Activated CD4-positive, alpha-beta memory T cell treated with anti-CD3 and anti-CD28 coated beads for 36 hours (primary cell): ENCODE measurements at regions not wholly inside any gene's neighbourhood (a gene's known extent, or its start where the extent isn't known, plus 50 kb on each side); places are given as distances from the start of the nearest gene placed in this dataset.

Experiments
- CTCF ChIA-PET: fragments of 350-600 bp; sonication (Branson Sonifier 250); formaldehyde crosslinking; loops from one replicate; lab custom pipeline; 2021; ENCODE audit warnings: antibody characterized with exemption, inconsistent platforms; lab: Charles Lee
- POLR2A ChIA-PET: fragments of 350-600 bp; sonication (Branson Sonifier 250); formaldehyde crosslinking; loops from one replicate; lab custom pipeline; 2021; ENCODE audit warnings: antibody characterized with exemption; lab: Charles Lee
- DNase-seq: peaks from one replicate; pipeline ENCODE4 v3.0.0-alpha.2; 2020
- H3K27ac Mint-ChIP-seq: one replicate; pipeline ENCODE4 v1.8.0; 2021; ENCODE audit warnings: mixed read lengths
- H3K27me3 Mint-ChIP-seq: one replicate; pipeline ENCODE4 v1.8.0; 2021; ENCODE audit warnings: mixed read lengths
- H3K36me3 Mint-ChIP-seq: one replicate; pipeline ENCODE4 v1.8.0; 2021; ENCODE audit warnings: mixed read lengths
- H3K4me1 Mint-ChIP-seq: one replicate; pipeline ENCODE4 v1.8.0; 2021; ENCODE audit warnings: low read depth, mixed read lengths
- H3K4me3 Mint-ChIP-seq: one replicate; pipeline ENCODE4 v1.8.0; 2021; ENCODE audit warnings: mild to moderate bottlenecking, mixed read lengths
- H3K9me3 Mint-ChIP-seq: one replicate; pipeline ENCODE4 v1.8.0; 2021; ENCODE audit warnings: mixed read lengths
- intact Hi-C: fragments of 100-400 bp; cut with micrococcal nuclease; formaldehyde crosslinking; loops from one replicate; pipeline ENCODE4 v1.15.1; 2023

DNA sequence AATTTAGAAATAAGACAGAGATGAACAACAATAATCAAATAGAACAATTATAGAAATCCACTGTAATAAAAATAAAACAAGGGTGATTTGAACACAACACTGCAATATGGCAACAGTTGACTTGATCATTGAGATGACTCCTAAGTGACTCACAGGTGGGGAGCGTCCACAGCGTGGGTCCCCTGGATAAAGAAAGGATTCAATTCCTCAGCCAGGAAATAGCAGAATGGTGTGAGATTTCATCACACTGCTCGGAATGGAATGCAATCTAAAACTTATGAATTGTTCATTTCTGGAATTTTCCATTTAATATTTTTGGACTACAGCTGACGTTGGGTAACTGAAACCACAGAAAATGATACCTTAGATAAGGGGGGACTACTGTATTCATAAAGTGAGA lies 82.0 kb downstream of the CNTN3 start:
- no peak overlapping the region for H3K27ac Mint-ChIP-seq
- H3K9me3 Mint-ChIP-seq, result peaks cover 18% of the 10 kb centered on the region
- H3K27me3 Mint-ChIP-seq, result no peaks in the 10 kb centered on the region
- intact Hi-C loops, result no loop called here
- no peaks in the 10 kb centered on the region for H3K36me3 Mint-ChIP-seq
- CTCF ChIA-PET, result no interaction called here
- POLR2A ChIA-PET, result no interaction called here
- no peak for DNase-seq
- H3K4me1 Mint-ChIP-seq, result no peaks in the 10 kb centered on the region
- no peak overlapping the region for H3K4me3 Mint-ChIP-seq

DNA sequence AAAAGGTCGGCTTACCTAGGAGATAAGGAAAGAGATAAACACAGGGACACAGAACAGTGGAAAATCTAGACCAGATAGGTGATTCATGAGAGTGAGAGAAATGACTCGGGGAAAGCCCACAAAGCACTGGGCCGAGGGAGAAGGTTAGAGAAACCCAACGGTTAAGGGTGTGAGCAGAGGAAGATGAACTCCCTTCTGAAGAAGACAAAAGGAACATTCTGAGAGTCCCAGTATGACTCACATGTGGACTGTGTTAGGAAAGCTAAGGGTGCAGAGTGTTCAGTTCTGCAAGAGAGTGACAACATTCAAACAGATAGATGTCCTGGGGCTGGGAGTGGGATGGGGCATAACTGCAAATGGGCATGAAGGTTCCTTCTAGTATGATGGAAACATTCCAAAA lies 83.0 kb downstream of the CNTN3 start:
- peaks cover 18% of the 10 kb centered on the region for H3K9me3 Mint-ChIP-seq
- no peaks in the 10 kb centered on the region for H3K36me3 Mint-ChIP-seq
- no peaks in the 10 kb centered on the region for H3K27me3 Mint-ChIP-seq
- H3K4me1 Mint-ChIP-seq, result no peaks in the 10 kb centered on the region
- ChIA-PET POLR2A (no interaction called here), CTCF (no interaction called here)
- intact Hi-C loops, result no loop called here
- no peak for DNase-seq
- no peak overlapping the region for H3K27ac Mint-ChIP-seq
- H3K4me3 Mint-ChIP-seq, result no peak overlapping the region

DNA sequence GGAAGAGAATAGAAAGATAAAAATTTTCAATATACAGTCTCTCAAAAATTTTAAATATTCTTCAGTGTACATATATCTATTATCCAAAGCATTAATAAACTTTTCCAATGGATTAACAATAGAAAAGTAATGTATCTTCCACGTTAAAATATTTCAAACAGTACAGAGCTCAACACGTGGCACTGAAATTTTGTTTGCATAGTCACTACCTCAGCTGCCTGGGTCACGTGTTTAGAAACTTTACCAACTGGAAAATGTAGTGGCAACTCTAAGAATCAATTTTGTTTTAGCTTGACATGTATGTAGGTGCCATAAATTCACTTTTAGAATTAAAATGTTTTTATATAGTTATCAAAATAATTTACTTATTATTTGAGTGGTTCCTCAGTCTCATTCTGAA lies 85.3 kb downstream of the CNTN3 start:
- H3K9me3 Mint-ChIP-seq, result peaks cover 21% of the 10 kb centered on the region
- no peaks in the 10 kb centered on the region for H3K36me3 Mint-ChIP-seq
- ChIA-PET POLR2A (no interaction called here), CTCF (no interaction called here)
- no peak for DNase-seq
- intact Hi-C loops, result no loop called here
- no peak overlapping the region for H3K4me3 Mint-ChIP-seq
- H3K27me3 Mint-ChIP-seq, result no peaks in the 10 kb centered on the region
- no peak overlapping the region for H3K27ac Mint-ChIP-seq
- no peaks in the 10 kb centered on the region for H3K4me1 Mint-ChIP-seq

DNA sequence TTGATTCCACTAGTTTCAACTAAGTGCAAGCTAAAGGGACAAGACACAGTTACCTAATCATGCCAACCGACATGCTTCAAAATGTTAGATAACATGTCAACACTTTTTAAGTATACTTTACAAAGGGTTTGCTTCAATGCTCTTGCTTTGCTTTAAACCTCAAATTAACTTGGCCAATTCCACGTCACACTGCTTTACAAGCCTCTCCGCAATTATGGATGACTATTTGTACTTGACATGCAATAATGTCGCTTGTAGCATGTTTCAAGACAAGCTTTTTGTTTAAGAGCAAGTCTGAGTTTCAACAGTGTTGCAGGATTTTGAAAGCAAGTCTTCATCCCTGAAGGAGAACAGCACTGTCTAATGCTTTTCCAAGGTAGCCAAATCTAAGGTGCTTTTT lies 86.9 kb downstream of the CNTN3 start:
- no peak overlapping the region for H3K27ac Mint-ChIP-seq
- CTCF ChIA-PET, result no interaction called here
- H3K4me3 Mint-ChIP-seq, result no peak overlapping the region
- no peaks in the 10 kb centered on the region for H3K27me3 Mint-ChIP-seq
- H3K4me1 Mint-ChIP-seq, result no peaks in the 10 kb centered on the region
- intact Hi-C loops, result no loop called here
- H3K9me3 Mint-ChIP-seq, result peaks cover 18% of the 10 kb centered on the region
- no peak for DNase-seq
- no peaks in the 10 kb centered on the region for H3K36me3 Mint-ChIP-seq
- POLR2A ChIA-PET, result no interaction called here

DNA sequence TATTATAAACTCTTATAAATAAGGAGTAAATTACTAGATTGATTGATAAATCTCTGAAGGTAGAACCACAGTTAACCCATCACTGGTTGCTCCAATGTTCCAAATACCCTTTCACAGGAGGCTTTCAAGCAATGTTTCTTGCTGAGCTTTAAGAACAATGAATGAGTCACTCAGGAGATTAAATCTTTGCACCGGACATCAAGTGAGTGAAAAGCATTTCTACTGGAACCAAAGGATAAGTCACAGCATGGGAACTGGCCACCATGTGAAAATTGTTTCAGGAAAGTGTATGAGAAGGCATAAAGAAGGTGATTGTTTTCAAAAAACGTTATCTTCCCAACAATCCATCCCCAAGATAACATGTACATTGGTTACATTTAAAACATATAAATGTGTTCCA lies 90.6 kb downstream of the CNTN3 start:
- no peaks in the 10 kb centered on the region for H3K27me3 Mint-ChIP-seq
- H3K27ac Mint-ChIP-seq, result no peak overlapping the region
- ChIA-PET CTCF (no interaction called here), POLR2A (no interaction called here)
- H3K4me1 Mint-ChIP-seq, result no peaks in the 10 kb centered on the region
- no peaks in the 10 kb centered on the region for H3K36me3 Mint-ChIP-seq
- DNase-seq, result no peak
- no peak overlapping the region for H3K4me3 Mint-ChIP-seq
- intact Hi-C loops, result no loop called here
- peaks cover 8% of the 10 kb centered on the region for H3K9me3 Mint-ChIP-seq

DNA sequence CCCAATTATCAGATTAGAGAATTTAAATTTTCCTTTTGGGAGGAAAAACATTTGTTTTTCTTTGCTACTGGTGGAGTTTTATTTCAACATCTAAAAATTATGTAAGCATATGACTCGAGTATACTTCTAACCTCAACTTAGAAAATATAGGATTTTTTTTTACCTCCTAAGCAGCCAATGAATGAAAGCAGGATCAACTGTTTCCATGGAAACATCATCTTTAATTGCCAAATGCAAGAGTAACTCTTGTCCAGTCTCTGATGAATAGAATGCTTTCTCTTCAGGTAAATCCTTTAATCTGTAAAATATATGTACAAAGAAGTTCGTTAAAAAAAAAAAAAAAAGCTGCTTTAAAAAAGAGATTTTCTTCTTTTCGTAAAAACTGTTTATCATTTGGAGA lies 93.6 kb downstream of the CNTN3 start:
- no peaks in the 10 kb centered on the region for H3K4me1 Mint-ChIP-seq
- ChIA-PET CTCF (no interaction called here), POLR2A (no interaction called here)
- no peak for DNase-seq
- no peaks in the 10 kb centered on the region for H3K27me3 Mint-ChIP-seq
- no peak overlapping the region for H3K27ac Mint-ChIP-seq
- H3K36me3 Mint-ChIP-seq, result no peaks in the 10 kb centered on the region
- intact Hi-C loops, result no loop called here
- H3K9me3 Mint-ChIP-seq, result peaks cover 8% of the 10 kb centered on the region
- H3K4me3 Mint-ChIP-seq, result no peak overlapping the region

DNA sequence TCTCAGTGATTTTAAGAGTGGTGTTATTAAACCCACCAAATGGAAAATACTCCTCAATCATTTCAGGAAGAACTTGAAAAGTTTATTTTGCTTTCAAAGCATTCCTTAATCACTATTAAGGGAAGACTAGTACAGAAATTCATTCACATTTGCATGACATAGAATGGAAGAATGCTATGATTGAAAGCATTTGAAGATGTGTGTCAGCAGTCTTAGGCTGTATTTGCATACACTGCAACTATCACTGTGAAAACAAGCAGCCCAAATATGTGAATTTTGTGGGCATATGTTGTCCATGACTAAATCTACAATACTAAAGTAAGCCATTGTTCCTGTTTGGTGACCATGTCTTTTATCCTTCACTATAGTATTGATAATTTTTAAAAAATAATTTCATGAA lies 95.8 kb downstream of the CNTN3 start:
- intact Hi-C loops, result no loop called here
- no peak for DNase-seq
- Mint-ChIP-seq H3K27ac (no peak overlapping the region), H3K36me3 (no peaks in the 10 kb centered on the region), H3K9me3 (peaks cover 6% of the 10 kb centered on the region), H3K4me1 (no peaks in the 10 kb centered on the region), H3K27me3 (no peaks in the 10 kb centered on the region), H3K4me3 (no peak overlapping the region)
- ChIA-PET CTCF (no interaction called here), POLR2A (no interaction called here)

DNA sequence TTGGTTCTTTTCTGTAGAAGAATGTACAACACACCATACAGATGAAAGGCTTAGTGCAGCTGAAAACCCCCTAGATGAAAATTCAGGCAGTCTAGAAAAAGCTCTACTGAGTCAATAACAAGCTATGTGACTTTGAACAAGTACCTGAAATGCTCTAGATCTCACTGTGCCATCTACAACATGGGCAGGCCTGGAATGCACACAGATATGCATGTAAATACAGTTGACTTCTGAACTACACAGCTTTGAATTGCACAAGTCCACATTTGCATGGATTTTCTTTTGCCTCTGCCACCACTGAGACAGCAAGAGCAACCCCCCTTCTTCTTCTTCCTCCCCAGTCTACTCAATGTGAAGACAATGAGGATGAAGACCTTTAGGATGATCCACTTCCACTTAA lies 98.4 kb downstream of the CNTN3 start:
- no peak for DNase-seq
- H3K36me3 Mint-ChIP-seq, result no peaks in the 10 kb centered on the region
- no peak overlapping the region for H3K4me3 Mint-ChIP-seq
- no peak overlapping the region for H3K27ac Mint-ChIP-seq
- H3K27me3 Mint-ChIP-seq, result no peaks in the 10 kb centered on the region
- ChIA-PET POLR2A (no interaction called here), CTCF (no interaction called here)
- intact Hi-C loops, result no loop called here
- peaks cover 4% of the 10 kb centered on the region for H3K9me3 Mint-ChIP-seq
- no peaks in the 10 kb centered on the region for H3K4me1 Mint-ChIP-seq

DNA sequence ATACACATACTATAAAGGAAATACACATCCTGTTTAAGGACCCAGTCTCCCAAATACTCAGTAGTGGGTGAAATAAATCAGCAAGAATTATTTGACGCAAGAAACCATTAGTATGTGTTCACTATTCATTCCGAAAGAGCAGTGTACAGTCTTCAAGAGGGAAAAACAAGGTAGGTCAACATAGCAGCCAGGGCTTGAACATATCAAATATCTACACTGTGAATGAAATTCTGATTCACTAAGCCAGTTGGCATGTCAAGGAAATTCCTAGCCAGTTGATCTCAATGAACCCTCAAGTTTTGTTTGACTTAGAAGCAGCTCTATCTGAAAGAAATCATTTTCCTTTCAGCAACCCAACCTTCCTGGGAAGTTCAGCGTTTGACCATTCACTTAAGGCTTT lies 99.0 kb downstream of the CNTN3 start:
- no peaks in the 10 kb centered on the region for H3K27me3 Mint-ChIP-seq
- CTCF ChIA-PET, result no interaction called here

DNA sequence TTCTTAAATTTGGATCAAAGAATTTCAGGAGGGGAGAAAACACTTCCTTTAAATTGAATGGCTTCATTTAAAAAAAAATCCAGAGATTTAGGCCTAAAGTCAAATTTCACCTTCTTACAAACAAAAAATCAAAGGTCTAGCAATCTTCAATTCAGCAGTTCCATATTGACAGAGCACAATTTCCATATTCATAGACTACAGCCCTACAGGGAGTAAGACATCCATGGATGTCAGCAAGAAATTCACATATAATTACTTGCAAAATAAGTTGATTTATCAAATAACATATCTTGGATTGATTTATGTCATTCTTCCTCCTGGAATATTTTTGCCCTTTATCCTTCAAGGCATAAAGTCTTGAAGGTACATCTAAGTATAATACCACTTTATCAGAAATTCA lies 103.4 kb downstream of the CNTN3 start:
- H3K27ac Mint-ChIP-seq, result no peak overlapping the region
- intact Hi-C loops, result no loop called here
- H3K27me3 Mint-ChIP-seq, result no peaks in the 10 kb centered on the region
- H3K9me3 Mint-ChIP-seq, result peaks cover 2% of the 10 kb centered on the region
- CTCF ChIA-PET, result no interaction called here
- H3K4me1 Mint-ChIP-seq, result no peaks in the 10 kb centered on the region
- no peak overlapping the region for H3K4me3 Mint-ChIP-seq
- H3K36me3 Mint-ChIP-seq, result no peaks in the 10 kb centered on the region
- DNase-seq, result no peak
- POLR2A ChIA-PET, result no interaction called here

More for the DNA sequence above, 99.0 kb downstream of the CNTN3 start:
- intact Hi-C loops, result no loop called here
- no peak for DNase-seq
- H3K4me3 Mint-ChIP-seq, result no peak overlapping the region
- no peak overlapping the region for H3K27ac Mint-ChIP-seq
- peaks cover 4% of the 10 kb centered on the region for H3K9me3 Mint-ChIP-seq
- H3K36me3 Mint-ChIP-seq, result no peaks in the 10 kb centered on the region
- H3K4me1 Mint-ChIP-seq, result no peaks in the 10 kb centered on the region
- POLR2A ChIA-PET, result no interaction called here

DNA sequence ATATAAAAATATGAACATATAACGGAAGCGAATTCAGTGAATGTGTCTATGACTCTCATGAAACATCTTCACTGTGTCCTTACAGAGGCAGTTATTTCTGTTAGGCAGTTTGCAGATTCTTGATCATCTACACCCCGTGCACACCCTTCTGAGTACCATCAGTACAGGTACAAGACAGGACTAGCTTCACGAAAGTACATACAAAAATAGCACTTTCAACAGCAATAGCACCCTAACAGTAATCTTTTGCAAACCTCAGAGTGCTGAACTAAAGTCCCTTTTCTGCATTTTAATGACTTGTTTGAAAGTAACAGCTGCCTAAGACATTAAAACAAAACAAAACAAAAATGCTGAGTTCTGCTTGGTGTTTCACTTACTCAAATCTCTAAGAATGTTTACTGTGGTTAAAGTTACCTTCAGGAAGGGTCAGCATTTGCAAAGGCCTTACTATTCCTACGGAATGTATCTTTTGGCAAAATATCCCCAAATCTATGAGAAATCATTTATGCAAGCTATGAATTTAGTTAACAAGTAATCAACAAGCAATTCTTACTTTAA lies 104.1 kb downstream of the CNTN3 start:
- ChIA-PET CTCF (no interaction called here), POLR2A (no interaction called here)
- Mint-ChIP-seq H3K27ac (no peak overlapping the region), H3K4me3 (no peak overlapping the region), H3K4me1 (no peaks in the 10 kb centered on the region), H3K36me3 (no peaks in the 10 kb centered on the region), H3K27me3 (no peaks in the 10 kb centered on the region), H3K9me3 (peaks cover 2% of the 10 kb centered on the region)
- intact Hi-C loops, result no loop called here
- no peak for DNase-seq

DNA sequence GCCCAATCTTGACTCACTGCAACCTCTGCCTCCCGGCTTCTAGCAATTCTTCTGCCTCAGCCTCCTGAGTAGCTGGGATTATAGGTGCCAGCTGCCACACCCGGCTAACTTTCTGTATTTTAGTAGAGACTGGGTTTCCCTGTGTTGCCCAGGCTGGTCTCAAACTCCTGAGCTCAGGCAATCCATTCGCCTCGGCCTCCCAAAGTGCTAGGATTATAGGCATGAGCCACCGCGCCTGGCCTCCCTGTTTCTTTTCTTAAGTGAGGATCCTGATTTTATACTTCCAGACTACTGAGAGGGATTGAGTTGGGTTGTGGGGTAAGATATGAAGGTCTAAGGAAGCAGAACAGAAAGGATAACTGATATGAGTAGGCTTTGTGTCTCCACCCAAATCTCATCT lies 106.8 kb downstream of the CNTN3 start:
- peaks cover 8% of the 10 kb centered on the region for H3K9me3 Mint-ChIP-seq
- no peak for DNase-seq
- H3K4me1 Mint-ChIP-seq, result no peaks in the 10 kb centered on the region
- ChIA-PET POLR2A (no interaction called here), CTCF (no interaction called here)
- no peaks in the 10 kb centered on the region for H3K27me3 Mint-ChIP-seq
- H3K4me3 Mint-ChIP-seq, result no peak overlapping the region
- H3K36me3 Mint-ChIP-seq, result no peaks in the 10 kb centered on the region
- intact Hi-C loops, result no loop called here
- no peak overlapping the region for H3K27ac Mint-ChIP-seq

DNA sequence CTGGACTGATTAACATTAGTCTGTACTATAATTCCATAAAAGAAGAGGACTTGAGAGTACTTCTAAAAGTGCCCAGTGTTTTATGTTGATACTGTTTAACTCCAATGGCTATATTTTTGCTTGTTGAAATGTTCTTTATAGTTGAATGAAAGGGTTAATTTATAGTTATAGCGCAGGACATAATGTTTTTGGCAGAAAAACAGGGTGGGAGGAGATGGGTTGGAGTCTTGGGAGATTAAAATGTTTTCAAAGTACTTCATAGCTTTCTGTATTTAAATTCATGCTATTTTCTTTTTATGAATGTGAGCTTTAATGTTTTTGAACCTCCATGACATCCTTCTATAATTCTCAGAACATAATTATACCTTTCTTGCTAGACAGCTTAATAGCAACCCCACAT lies 108.2 kb downstream of the CNTN3 start:
- ChIA-PET CTCF (no interaction called here), POLR2A (no interaction called here)
- Mint-ChIP-seq H3K4me1 (no peaks in the 10 kb centered on the region), H3K27ac (no peak overlapping the region), H3K36me3 (no peaks in the 10 kb centered on the region), H3K27me3 (no peaks in the 10 kb centered on the region), H3K4me3 (no peak overlapping the region), H3K9me3 (peaks cover 10% of the 10 kb centered on the region)
- intact Hi-C loops, result no loop called here
- no peak for DNase-seq

DNA sequence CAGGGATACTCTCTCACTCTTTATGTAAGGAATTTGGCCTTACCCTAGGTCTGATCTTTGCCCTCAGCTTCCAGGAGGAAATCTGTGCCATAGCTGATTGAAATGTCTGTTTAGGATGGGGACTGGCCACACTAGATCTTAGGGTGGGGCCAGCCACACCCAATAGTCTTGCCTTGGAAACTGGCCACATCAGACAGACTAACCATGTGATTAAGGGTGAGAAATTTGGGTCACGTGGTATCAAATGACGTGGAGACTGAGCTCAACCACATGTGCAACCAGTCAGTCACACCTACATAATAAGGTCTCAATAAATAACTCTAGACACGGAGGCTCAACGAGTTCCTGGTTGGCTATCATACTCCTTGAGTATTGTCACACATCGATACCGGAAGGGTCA lies 113.5 kb downstream of the CNTN3 start:
- H3K4me1 Mint-ChIP-seq, result no peaks in the 10 kb centered on the region
- no peaks in the 10 kb centered on the region for H3K36me3 Mint-ChIP-seq
- intact Hi-C loops, result no loop called here
- peaks cover 18% of the 10 kb centered on the region for H3K9me3 Mint-ChIP-seq
- H3K27ac Mint-ChIP-seq, result no peak overlapping the region
- H3K27me3 Mint-ChIP-seq, result no peaks in the 10 kb centered on the region
- DNase-seq, result no peak
- POLR2A ChIA-PET, result no interaction called here
- CTCF ChIA-PET, result no interaction called here
- no peak overlapping the region for H3K4me3 Mint-ChIP-seq
